ENCODE measurements at regions not wholly inside any gene's neighbourhood (a gene's known extent, or its start where the extent isn't known, plus 50 kb on each side); places are given as distances from the start of the nearest gene placed in this dataset.

DNA sequence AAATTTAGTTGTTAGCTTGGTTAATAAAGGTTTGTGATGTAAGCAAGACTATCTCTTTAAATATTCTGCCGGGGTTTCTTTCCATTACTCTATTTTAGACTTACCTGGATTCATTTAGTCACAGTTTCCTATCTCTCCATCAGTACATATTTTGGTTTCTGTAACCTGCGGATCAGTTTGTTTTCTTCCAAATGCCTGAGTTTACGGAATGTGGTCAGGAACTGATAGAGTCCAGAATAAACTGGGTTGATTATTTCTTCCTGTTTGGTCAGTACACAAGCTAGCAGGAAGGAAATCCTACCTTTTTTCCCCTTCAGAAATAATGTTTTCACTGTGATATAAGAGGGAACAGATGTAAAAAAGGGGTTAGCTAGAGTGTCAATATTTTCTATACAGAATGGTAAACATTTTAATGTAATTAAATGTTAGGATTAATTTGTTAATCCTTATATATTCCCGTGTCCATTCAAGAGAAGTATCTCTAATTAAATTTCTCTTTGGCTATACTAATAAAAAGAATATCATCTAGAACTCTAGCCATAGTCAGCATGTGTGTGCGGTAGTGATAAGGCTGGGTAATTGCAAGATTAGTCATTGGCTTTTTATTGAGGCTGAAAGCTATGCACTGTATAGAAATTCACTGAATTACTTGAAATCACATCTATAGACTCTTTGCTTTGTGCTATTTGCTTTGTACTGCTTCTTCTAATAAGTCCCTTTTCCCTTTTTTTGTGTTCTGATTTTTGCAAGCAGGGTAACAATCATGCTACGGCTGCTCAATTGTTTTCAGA, 144.7 kb upstream of the ADGRL4 start:
- TF ChIP-seq EZH2 (IDR thresholded peaks at IDR 0.05; ENCODE audit: borderline replicate concordance, low read length) = no peak
- TF ChIP-seq CTCF (IDR thresholded peaks at IDR 0.05; ENCODE audit: low read length) = no peak
